Endodermal cell (in vitro differentiated cells): ENCODE measurements at regions not wholly inside any gene's neighbourhood (a gene's known extent, or its start where the extent isn't known, plus 50 kb on each side); places are given as distances from the start of the nearest gene placed in this dataset.

ENCODE experiments used
- DNase-seq: peaks from one replicate; pipeline ENCODE4 v3.0.0-alpha.2; 2017
- H3K27ac ChIP-seq: 2 replicates; pipeline ENCODE4 v1.5.1; 2013; ENCODE audit warnings: mild to moderate bottlenecking, low read depth, low read length, moderate library complexity
- H3K27me3 ChIP-seq: 2 replicates; pipeline ENCODE4 v1.6.1; 2013; ENCODE audit warnings: mild to moderate bottlenecking, low read length, moderate library complexity; ENCODE audit not compliant: insufficient read depth, control insufficient read depth, poor library complexity, severe bottlenecking
- H3K36me3 ChIP-seq: 2 replicates; pipeline ENCODE4 v1.7.0; 2013; ENCODE audit warnings: mild to moderate bottlenecking, low read length, moderate library complexity; ENCODE audit not compliant: control insufficient read depth, insufficient read depth
- H3K4me1 ChIP-seq: one replicate; pipeline ENCODE4 v1.7.0; 2013; ENCODE audit warnings: low read length; ENCODE audit not compliant: control insufficient read depth, insufficient read depth
- H3K4me3 ChIP-seq: 2 replicates; pipeline ENCODE4 v1.5.1; 2013; ENCODE audit warnings: mild to moderate bottlenecking, low read length, moderate library complexity
- H3K9ac ChIP-seq: 2 replicates; pipeline ENCODE4 v1.6.1; 2013; ENCODE audit warnings: mild to moderate bottlenecking, low read length, moderate library complexity; ENCODE audit not compliant: poor library complexity, severe bottlenecking; ENCODE audit errors: extremely low read depth
- H3K9me3 ChIP-seq: 2 replicates; pipeline ENCODE4 v1.6.1; 2013; ENCODE audit warnings: mild to moderate bottlenecking, low read length, moderate library complexity; ENCODE audit not compliant: control insufficient read depth
- H3K27ac Mint-ChIP-seq: 2 replicates; pipeline ENCODE4 v1.8.0; 2020; ENCODE audit warnings: mixed read lengths
- H3K27me3 Mint-ChIP-seq: 2 replicates; pipeline ENCODE4 v1.8.0; 2021; ENCODE audit warnings: mild to moderate bottlenecking, mixed read lengths; ENCODE audit not compliant: insufficient read depth
- H3K36me3 Mint-ChIP-seq: 2 replicates; pipeline ENCODE4 v1.8.0; 2020; ENCODE audit warnings: low read depth, mixed read lengths
- H3K4me1 Mint-ChIP-seq: 2 replicates; pipeline ENCODE4 v1.8.0; 2020; ENCODE audit warnings: mixed read lengths
- H3K4me3 Mint-ChIP-seq: 2 replicates; pipeline ENCODE4 v1.8.0; 2020; ENCODE audit warnings: mild to moderate bottlenecking, moderate library complexity, mixed read lengths
- H3K9me3 Mint-ChIP-seq: 2 replicates; pipeline ENCODE4 v1.8.0; 2020; ENCODE audit warnings: mild to moderate bottlenecking, mixed read lengths
- CTCF ChIP-seq: fragments of 200-600 bp; sonication (generic); conservative IDR thresholded peaks from 2 replicates; pipeline ENCODE4 v1.5.0; 2021; ENCODE audit warnings: antibody characterized with exemption, mild to moderate bottlenecking
- WGBS, 2 experiments: methylation state at CpG; one replicate each; pipeline versions ENCODE4 v1.1.5 to v1.1.7; 2013; ENCODE audit warnings: missing lambda C conversion rate in 2 of 2, mixed read lengths in 1 of 2; ENCODE audit not compliant: insufficient coverage in 1 of 2, insufficient read length in 1 of 2; 5-methylcytosine and 5-hydroxymethylcytosine counted together

GRCh38 chr5:169472544-169472943, 111.0 kb upstream of the SPDL1 start:
- no peak for TF ChIP-seq CTCF
- Histone ChIP-seq H3K36me3 (no peaks in the 10 kb centered on the region), H3K27me3 (no peaks in the 10 kb centered on the region), H3K9me3 (no peaks in the 10 kb centered on the region), H3K4me1 (no peaks in the 10 kb centered on the region), H3K27ac (no peak overlapping the region), H3K9ac (no peak overlapping the region), H3K4me3 (no peak overlapping the region)
- H3K27ac Mint-ChIP-seq = no peak overlapping the region
- H3K9me3 Mint-ChIP-seq = peaks cover 9% of the 10 kb centered on the region
- no peaks in the 10 kb centered on the region for H3K4me1 Mint-ChIP-seq
- H3K4me3 Mint-ChIP-seq = no peak overlapping the region
- H3K27me3 Mint-ChIP-seq = peaks cover 6% of the 10 kb centered on the region
- H3K36me3 Mint-ChIP-seq = no peaks in the 10 kb centered on the region
- 80 to 83% methylated on average over 4 to 5 of the region's 5 CpGs for WGBS, 2 experiments
- DNase-seq = no peak

DNA sequence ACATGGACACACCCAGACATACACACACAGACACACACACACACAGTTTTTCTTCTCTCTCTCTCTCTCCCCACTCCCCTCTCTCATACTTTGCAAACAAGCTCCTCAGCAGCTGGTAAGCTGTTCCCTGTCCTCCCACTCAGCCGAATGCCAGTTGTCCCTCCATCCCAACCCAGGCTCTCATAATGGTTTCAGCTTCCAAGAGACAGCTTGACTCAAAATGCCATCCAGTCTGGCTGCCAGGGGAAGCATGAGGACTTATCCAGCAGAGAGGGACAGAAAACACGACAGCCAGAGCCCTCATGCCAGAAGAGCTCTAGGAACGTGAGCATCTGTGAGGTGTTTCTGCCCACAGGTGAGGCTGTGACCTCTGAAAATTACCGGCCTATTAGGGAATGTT, 112.6 kb upstream of the SPDL1 start:
- 76 to 80% methylated on average over 4 of the region's 4 CpGs for WGBS, 2 experiments
- Mint-ChIP-seq H3K9me3 (peaks cover 5% of the 10 kb centered on the region), H3K27ac (no peak overlapping the region), H3K4me1 (peaks cover 4% of the 10 kb centered on the region), H3K4me3 (no peak overlapping the region), H3K27me3 (peaks cover 6% of the 10 kb centered on the region), H3K36me3 (no peaks in the 10 kb centered on the region)
- H3K4me1 ChIP-seq = no peaks in the 10 kb centered on the region
- H3K27me3 ChIP-seq = no peaks in the 10 kb centered on the region
- H3K4me3 ChIP-seq = no peak overlapping the region
- no peak for DNase-seq
- no peak for TF ChIP-seq CTCF
- no peak overlapping the region for H3K27ac ChIP-seq
- no peaks in the 10 kb centered on the region for H3K36me3 ChIP-seq
- no peak overlapping the region for H3K9ac ChIP-seq
- peaks cover 4% of the 10 kb centered on the region for H3K9me3 ChIP-seq

DNA sequence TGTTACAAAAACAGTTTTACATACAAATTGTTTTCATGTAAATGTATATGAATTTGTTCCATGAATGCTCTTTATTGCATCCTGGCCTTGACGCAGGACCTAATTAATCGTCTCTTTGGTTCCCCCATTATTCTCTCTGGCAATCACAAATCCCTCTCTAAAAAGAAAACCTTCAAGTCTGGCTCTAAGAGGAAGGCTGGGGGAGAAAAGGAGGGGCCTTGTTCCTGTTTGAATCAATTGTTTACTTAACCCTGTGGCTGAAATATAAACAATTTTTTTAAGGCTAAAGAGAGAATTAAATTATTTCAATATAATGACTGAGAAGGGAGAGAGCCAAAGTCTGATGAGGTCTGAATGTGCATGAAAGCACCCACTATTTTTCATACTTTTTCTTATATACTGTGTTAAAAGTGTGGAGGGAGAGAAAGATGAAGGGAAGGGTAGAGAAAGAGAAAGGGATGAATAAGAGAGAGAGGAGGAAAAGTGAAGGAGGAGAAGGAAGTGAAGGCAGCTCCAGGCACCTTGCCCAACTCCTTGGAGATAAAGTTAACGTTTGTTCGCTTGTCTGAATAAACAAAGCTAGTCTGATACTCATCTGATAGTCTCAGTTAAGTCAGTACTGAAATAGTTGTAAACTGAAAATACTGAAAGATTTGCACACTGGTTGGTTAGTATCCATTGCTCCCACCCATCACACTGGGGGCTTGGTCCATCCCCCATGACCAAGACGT, 116.4 kb upstream of the SPDL1 start:
- DNase-seq = no peak
- Histone ChIP-seq H3K9ac (no peak overlapping the region), H3K9me3 (peaks cover 6% of the 10 kb centered on the region), H3K27me3 (no peaks in the 10 kb centered on the region), H3K4me3 (no peak overlapping the region), H3K27ac (no peak overlapping the region), H3K4me1 (no peaks in the 10 kb centered on the region), H3K36me3 (no peaks in the 10 kb centered on the region)
- Mint-ChIP-seq H3K27ac (no peak overlapping the region), H3K4me3 (no peak overlapping the region), H3K36me3 (no peaks in the 10 kb centered on the region), H3K9me3 (no peaks in the 10 kb centered on the region), H3K27me3 (peaks cover 6% of the 10 kb centered on the region), H3K4me1 (peaks cover 4% of the 10 kb centered on the region)
- WGBS, 2 experiments = 88 to 95% methylated on average over 2 to 5 of the region's 5 CpGs
- no peak for TF ChIP-seq CTCF
